Activated T-cell treated with anti-CD3 and anti-CD28 coated beads, Interleukin-2, amount 50 U/mL, for 4 hours (primary cell): ENCODE measurements at regions not wholly inside any gene's neighbourhood (a gene's known extent, or its start where the extent isn't known, plus 50 kb on each side); places are given as distances from the start of the nearest gene placed in this dataset.
"Not testable (repeated sequence)": the region's sequence is repeated elsewhere in the genome, so short reads cannot be mapped to it uniquely, and the experiment has no call there.

Experiments used
- ATAC-seq, 2 donors: fragments of 200-7000 bp; cut with Tn5 transposase; one replicate each; pipeline ENCODE4 v1.10.0; 2021
- DNase-seq: peaks from one replicate; pipeline ENCODE4 v3.0.0-alpha.2; 2020
- H3K27me3 Mint-ChIP-seq: one replicate; pipeline ENCODE4 v1.8.0; 2021; ENCODE audit warnings: low read depth, mixed read lengths
- H3K36me3 Mint-ChIP-seq: one replicate; pipeline ENCODE4 v1.8.0; 2022; ENCODE audit warnings: mixed read lengths; ENCODE audit not compliant: insufficient read depth
- H3K4me1 Mint-ChIP-seq: one replicate; pipeline ENCODE4 v1.8.0; 2021; ENCODE audit warnings: low read depth, mixed read lengths
- H3K4me3 Mint-ChIP-seq: one replicate; pipeline ENCODE4 v1.8.0; 2021; ENCODE audit warnings: mild to moderate bottlenecking, moderate library complexity, mixed read lengths
- H3K9me3 Mint-ChIP-seq: one replicate; pipeline ENCODE4 v1.8.0; 2021; ENCODE audit warnings: mixed read lengths

GRCh38 chr12:83904175-83904574 is 1008.4 kb downstream of the SLC6A15 start:
- H3K4me3 Mint-ChIP-seq = no peak overlapping the region
- peaks cover 5% of the 10 kb centered on the region for H3K9me3 Mint-ChIP-seq
- H3K36me3 Mint-ChIP-seq = no peaks in the 10 kb centered on the region

DNA sequence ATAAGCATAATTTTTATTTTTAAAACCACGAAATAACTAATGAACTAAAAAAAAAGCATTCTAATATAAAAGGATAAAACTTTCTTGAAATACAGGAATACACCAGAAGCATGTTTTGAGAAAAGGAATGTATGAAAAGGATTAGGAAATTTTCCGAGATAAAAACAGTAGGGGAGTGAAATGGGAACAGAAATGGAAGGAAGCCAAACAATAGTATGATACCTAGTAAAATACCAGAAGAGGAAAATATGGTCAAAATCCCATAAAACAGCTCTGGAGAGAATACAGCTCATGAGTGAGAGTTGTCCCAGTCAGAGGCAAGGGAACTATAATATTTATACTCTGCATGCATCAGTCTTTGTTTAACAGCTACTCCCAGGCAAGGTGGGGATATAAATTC is 1016.2 kb downstream of the SLC6A15 start:
- no peaks in the 10 kb centered on the region for H3K27me3 Mint-ChIP-seq
- no peaks in the 10 kb centered on the region for H3K4me1 Mint-ChIP-seq
- DNase-seq (no peak), ATAC-seq (no peak)
- no peak overlapping the region for H3K4me3 Mint-ChIP-seq
- H3K9me3 Mint-ChIP-seq = no peaks in the 10 kb centered on the region
- H3K36me3 Mint-ChIP-seq = no peaks in the 10 kb centered on the region

More at GRCh38 chr12:83904175-83904574, 1008.4 kb downstream of the SLC6A15 start:
- H3K4me1 Mint-ChIP-seq = no peaks in the 10 kb centered on the region
- no peaks in the 10 kb centered on the region for H3K27me3 Mint-ChIP-seq
- no peak for DNase-seq
- ATAC-seq = no peak

- ATAC-seq (no peak), DNase-seq (no peak)
- no peaks in the 10 kb centered on the region for H3K4me1 Mint-ChIP-seq
- H3K27me3 Mint-ChIP-seq = no peaks in the 10 kb centered on the region
- H3K4me3 Mint-ChIP-seq = no peak overlapping the region
- peaks cover 4% of the 10 kb centered on the region for H3K9me3 Mint-ChIP-seq
- no peaks in the 10 kb centered on the region for H3K36me3 Mint-ChIP-seq
Measured at GRCh38 chr12:83893101-83893500, 1019.5 kb downstream of the SLC6A15 start.

GRCh38 chr12:83889745-83890144 is 1022.9 kb downstream of the SLC6A15 start:
- H3K4me1 Mint-ChIP-seq = no peaks in the 10 kb centered on the region
- H3K27me3 Mint-ChIP-seq = no peaks in the 10 kb centered on the region
- DNase-seq = no peak
- peaks cover 8% of the 10 kb centered on the region for H3K9me3 Mint-ChIP-seq
- ATAC-seq = no peak
- no peaks in the 10 kb centered on the region for H3K36me3 Mint-ChIP-seq
- H3K4me3 Mint-ChIP-seq = no peak overlapping the region

- H3K9me3 Mint-ChIP-seq = peaks cover 8% of the 10 kb centered on the region
- no peaks in the 10 kb centered on the region for H3K27me3 Mint-ChIP-seq
- H3K36me3 Mint-ChIP-seq = no peaks in the 10 kb centered on the region
- no peaks in the 10 kb centered on the region for H3K4me1 Mint-ChIP-seq
- H3K4me3 Mint-ChIP-seq = no peak overlapping the region
- no peak for DNase-seq
- no peak for ATAC-seq
Measured at GRCh38 chr12:83886479-83886878, 1026.1 kb downstream of the SLC6A15 start.

- not testable (repeated sequence) for H3K36me3 Mint-ChIP-seq, ATAC-seq, H3K4me3 Mint-ChIP-seq
Measured at GRCh38 chr12:83870921-83871599, 1041.5 kb downstream of the SLC6A15 start.

DNA sequence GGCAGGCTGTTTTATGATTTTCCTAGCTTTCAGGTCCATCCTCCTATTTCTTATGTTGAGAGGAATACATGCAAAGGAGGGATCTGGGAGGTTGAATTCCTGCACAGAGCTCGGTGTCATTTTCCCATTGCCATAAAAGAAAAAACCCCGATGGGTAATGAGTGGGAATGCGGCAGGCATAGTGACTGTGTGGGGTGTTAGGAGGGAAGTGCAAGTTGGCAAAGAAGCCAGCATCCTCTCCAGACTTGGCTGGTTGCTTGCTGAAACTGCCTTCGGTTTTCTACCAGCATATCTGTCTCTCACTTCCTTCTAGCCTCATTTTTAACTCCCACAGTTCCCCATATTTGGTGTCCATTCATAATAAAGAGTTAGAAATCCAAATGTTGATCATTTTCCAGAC is 1046.1 kb downstream of the SLC6A15 start:
- no peaks in the 10 kb centered on the region for H3K4me1 Mint-ChIP-seq
- ATAC-seq (no peak), DNase-seq (no peak)
- H3K9me3 Mint-ChIP-seq = no peaks in the 10 kb centered on the region
- H3K4me3 Mint-ChIP-seq = no peak overlapping the region
- H3K36me3 Mint-ChIP-seq = no peaks in the 10 kb centered on the region
- H3K27me3 Mint-ChIP-seq = no peaks in the 10 kb centered on the region

More at GRCh38 chr12:83870921-83871599, 1041.5 kb downstream of the SLC6A15 start:
- H3K9me3 Mint-ChIP-seq, DNase-seq, H3K27me3 Mint-ChIP-seq, H3K4me1 Mint-ChIP-seq: not testable (repeated sequence)

DNA sequence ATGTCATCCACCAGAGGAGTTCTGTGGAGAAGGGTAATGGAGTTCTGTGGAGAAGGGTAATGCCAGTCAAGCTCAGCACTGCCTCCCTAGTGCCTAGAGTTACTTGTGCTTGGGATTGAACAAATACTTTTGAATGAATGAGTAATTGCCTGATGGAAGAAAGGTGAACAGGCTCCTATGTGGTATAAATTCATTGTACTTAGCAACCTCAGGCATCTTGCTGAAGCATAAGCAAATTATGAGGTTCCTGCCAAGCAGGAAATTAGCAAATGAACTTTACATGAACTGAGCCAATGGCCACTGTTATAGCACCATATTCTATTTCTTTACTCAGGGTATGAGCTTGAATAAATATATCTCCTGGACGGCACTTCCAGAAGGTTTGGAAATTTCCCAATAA is 1047.2 kb downstream of the SLC6A15 start:
- Mint-ChIP-seq H3K9me3 (peaks cover 1% of the 10 kb centered on the region), H3K36me3 (no peaks in the 10 kb centered on the region), H3K4me1 (no peaks in the 10 kb centered on the region), H3K4me3 (no peak overlapping the region), H3K27me3 (no peaks in the 10 kb centered on the region)
- no peak for ATAC-seq
- DNase-seq = no peak

DNA sequence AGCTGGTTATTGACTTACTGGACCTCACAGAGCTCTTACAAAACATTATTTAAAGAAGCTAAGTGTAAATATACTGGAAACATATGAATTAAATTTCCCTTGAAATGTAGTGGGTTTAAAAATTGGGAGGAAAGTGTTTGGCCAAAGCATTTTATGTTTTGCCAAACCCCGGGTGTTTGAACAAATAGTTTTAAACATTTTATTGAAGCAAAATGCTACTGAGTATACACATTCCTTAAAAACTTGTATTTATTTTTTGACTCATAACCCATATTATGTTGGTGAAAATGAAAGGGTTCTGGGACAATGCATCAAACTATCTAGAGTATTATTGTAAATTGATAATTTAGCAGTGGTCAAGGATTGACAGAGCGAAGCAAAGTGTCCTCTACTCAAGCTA is 1048.5 kb downstream of the SLC6A15 start:
- no peaks in the 10 kb centered on the region for H3K27me3 Mint-ChIP-seq
- peaks cover 6% of the 10 kb centered on the region for H3K9me3 Mint-ChIP-seq
- no peaks in the 10 kb centered on the region for H3K36me3 Mint-ChIP-seq
- no peak for DNase-seq
- no peak overlapping the region for H3K4me3 Mint-ChIP-seq
- ATAC-seq = no peak
- H3K4me1 Mint-ChIP-seq = no peaks in the 10 kb centered on the region

- ATAC-seq = no peak
- Mint-ChIP-seq H3K4me1 (no peaks in the 10 kb centered on the region), H3K4me3 (no peak overlapping the region), H3K27me3 (no peaks in the 10 kb centered on the region), H3K36me3 (no peaks in the 10 kb centered on the region), H3K9me3 (peaks cover 29% of the 10 kb centered on the region)
- no peak for DNase-seq
Measured at GRCh38 chr12:83859021-83859420, 1053.6 kb downstream of the SLC6A15 start.

DNA sequence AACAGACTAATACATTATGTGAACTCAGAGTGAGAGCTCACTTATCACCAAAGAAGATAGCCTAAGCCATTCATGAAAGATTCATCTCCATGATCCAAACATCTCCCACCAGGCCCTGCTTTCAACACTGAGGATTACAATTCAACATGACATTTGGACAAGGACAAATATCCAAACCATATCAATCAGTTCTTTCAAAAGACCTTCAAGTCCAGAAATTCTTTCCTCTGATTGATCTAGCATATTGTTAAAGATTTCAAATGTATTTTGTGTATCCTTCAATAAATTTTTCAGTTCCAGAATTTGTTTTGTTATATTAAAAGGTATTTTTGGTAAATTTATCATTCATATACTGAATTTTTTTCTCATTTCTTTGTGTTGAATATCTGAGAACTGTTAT is 1055.8 kb downstream of the SLC6A15 start:
- Mint-ChIP-seq H3K9me3 (peaks cover 36% of the 10 kb centered on the region), H3K27me3 (no peaks in the 10 kb centered on the region), H3K4me1 (no peaks in the 10 kb centered on the region), H3K36me3 (no peaks in the 10 kb centered on the region), H3K4me3 (no peak overlapping the region)
- DNase-seq (no peak), ATAC-seq (no peak)

- Mint-ChIP-seq H3K4me1 (no peaks in the 10 kb centered on the region), H3K27me3 (no peaks in the 10 kb centered on the region), H3K9me3 (peaks cover 14% of the 10 kb centered on the region), H3K36me3 (no peaks in the 10 kb centered on the region), H3K4me3 (no peak overlapping the region)
- ATAC-seq = no peak
- no peak for DNase-seq
Measured at GRCh38 chr12:83850531-83850930, 1062.1 kb downstream of the SLC6A15 start.

DNA sequence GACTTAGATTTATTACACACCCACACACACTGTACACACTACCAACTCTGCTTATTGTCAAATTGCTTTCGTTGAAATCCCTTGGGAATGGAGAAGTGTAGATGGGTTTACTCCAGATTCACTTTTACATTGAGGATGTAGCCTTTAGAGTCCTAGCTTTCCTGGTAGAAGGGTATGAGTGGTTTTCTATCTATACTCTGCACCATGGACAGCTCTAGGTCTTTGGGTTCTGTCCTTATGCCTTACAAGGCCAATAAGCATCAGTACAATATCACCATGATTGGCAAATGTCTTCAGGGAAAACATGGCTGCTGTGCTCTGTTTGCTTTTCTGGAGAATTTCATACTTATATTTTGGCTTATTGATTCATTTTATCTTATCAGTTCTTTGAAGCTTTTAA is 1063.9 kb downstream of the SLC6A15 start:
- Mint-ChIP-seq H3K4me3 (no peak overlapping the region), H3K4me1 (no peaks in the 10 kb centered on the region), H3K27me3 (no peaks in the 10 kb centered on the region), H3K9me3 (peaks cover 10% of the 10 kb centered on the region), H3K36me3 (no peaks in the 10 kb centered on the region)
- DNase-seq = no peak
- no peak for ATAC-seq

- DNase-seq (no peak), ATAC-seq (no peak)
- Mint-ChIP-seq H3K36me3 (no peaks in the 10 kb centered on the region), H3K4me1 (no peaks in the 10 kb centered on the region), H3K9me3 (no peaks in the 10 kb centered on the region), H3K4me3 (no peak overlapping the region), H3K27me3 (no peaks in the 10 kb centered on the region)
Measured at GRCh38 chr12:83843541-83843940, 1069.1 kb downstream of the SLC6A15 start.

- Mint-ChIP-seq H3K4me3 (no peak overlapping the region), H3K9me3 (no peaks in the 10 kb centered on the region), H3K4me1 (no peaks in the 10 kb centered on the region), H3K36me3 (no peaks in the 10 kb centered on the region), H3K27me3 (no peaks in the 10 kb centered on the region)
- ATAC-seq (no peak), DNase-seq (no peak)
Measured at GRCh38 chr12:83841620-83842019, 1071.0 kb downstream of the SLC6A15 start.

DNA sequence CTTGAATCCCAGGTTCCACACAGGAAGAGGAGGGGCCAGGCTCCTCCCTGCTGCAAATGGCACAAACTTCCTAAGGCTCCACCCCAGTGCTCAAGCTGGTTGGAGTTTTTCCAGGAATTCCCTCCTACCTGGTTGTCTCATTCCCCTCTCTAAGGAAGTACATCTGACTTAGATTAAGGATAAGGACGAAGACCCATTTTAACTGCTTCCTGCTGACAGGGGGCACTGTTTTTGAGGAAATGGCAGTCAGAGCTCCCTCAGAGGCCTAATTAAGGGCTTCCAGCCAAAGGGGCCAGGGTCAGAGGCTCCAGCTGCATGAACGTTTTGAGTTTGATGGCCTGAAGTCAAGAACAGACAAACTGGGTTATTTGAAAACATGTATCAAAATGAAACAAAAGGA is 1084.7 kb downstream of the SLC6A15 start:
- Mint-ChIP-seq H3K27me3 (no peaks in the 10 kb centered on the region), H3K4me1 (no peaks in the 10 kb centered on the region), H3K36me3 (no peaks in the 10 kb centered on the region), H3K9me3 (no peaks in the 10 kb centered on the region), H3K4me3 (no peak overlapping the region)
- no peak for ATAC-seq
- DNase-seq = no peak
